Fibroblast of skin of left biceps (primary cell): ENCODE measurements at regions not wholly inside any gene's neighbourhood (a gene's known extent, or its start where the extent isn't known, plus 50 kb on each side); places are given as distances from the start of the nearest gene placed in this dataset.
"Not testable (repeated sequence)": the region's sequence is repeated elsewhere in the genome, so short reads cannot be mapped to it uniquely, and the experiment has no call there.

ENCODE experiments used
- DNase-seq, 2 experiments: peaks; one replicate each; pipeline ENCODE4 v3.0.0-alpha.2; 2013; ENCODE audit warnings: low read depth in 2 of 2

- DNase-seq, result no peak
Observed at GRCh38 chrX:25143596-25143995, 127.8 kb upstream of the ARX start.

GRCh38 chrX:25141684-25142083 is 125.9 kb upstream of the ARX start:
- DNase-seq, result no peak

- DNase-seq, result no peak
Observed at GRCh38 chrX:25131055-25131454, 115.3 kb upstream of the ARX start.

GRCh38 chrX:25130619-25131018 is 114.9 kb upstream of the ARX start:
- DNase-seq, result no peak

- no peak for DNase-seq
Observed at GRCh38 chrX:25125483-25125882, 109.7 kb upstream of the ARX start.

GRCh38 chrX:25124391-25124790 is 108.6 kb upstream of the ARX start:
- DNase-seq, result no peak

GRCh38 chrX:25112156-25112555 is 96.4 kb upstream of the ARX start:
- no peak for DNase-seq

GRCh38 chrX:25108481-25108880 is 92.7 kb upstream of the ARX start:
- DNase-seq, result no peak

GRCh38 chrX:25105221-25105620 is 89.5 kb upstream of the ARX start:
- no peak for DNase-seq

GRCh38 chrX:25096522-25097045 is 80.8 kb upstream of the ARX start:
- DNase-seq, result no peak

- not testable (repeated sequence) for DNase-seq
Observed at GRCh38 chrX:25091152-25091551, 75.4 kb upstream of the ARX start.

- DNase-seq, result no peak
Observed at GRCh38 chrX:25084446-25084845, 68.7 kb upstream of the ARX start.

GRCh38 chrX:25083661-25084060 is 67.9 kb upstream of the ARX start:
- no peak for DNase-seq

GRCh38 chrX:25079020-25079419 is 63.3 kb upstream of the ARX start:
- DNase-seq, result no peak

GRCh38 chrX:25076941-25077500 is 61.3 kb upstream of the ARX start:
- DNase-seq, result no peak

- no peak for DNase-seq
Observed at GRCh38 chrX:25072247-25072646, 56.5 kb upstream of the ARX start.

- DNase-seq, result no peak
Observed at GRCh38 chrX:25070038-25070437, 54.3 kb upstream of the ARX start.

- no peak for DNase-seq
Observed at GRCh38 chrX:25069209-25069608, 53.4 kb upstream of the ARX start.

GRCh38 chrX:25068340-25068739 is 52.6 kb upstream of the ARX start:
- no peak for DNase-seq

GRCh38 chrX:25067271-25068172 is 51.8 kb upstream of the ARX start:
- no peak for DNase-seq

GRCh38 chrX:25066131-25066530 is 50.4 kb upstream of the ARX start:
- DNase-seq, result no peak
